ENCODE measurements at regions not wholly inside any gene's neighbourhood (a gene's known extent, or its start where the extent isn't known, plus 50 kb on each side); places are given as distances from the start of the nearest gene placed in this dataset.

GRCh38 chr13:88764103-88764502 is 1092.9 kb downstream of the SLITRK5 start:
- H3K27ac ChIP-seq: no peak overlapping the region
- no peaks in the 10 kb centered on the region for H3K36me3 ChIP-seq
- ATAC-seq: no peak
- intact Hi-C loops (cut with DNase I): no loop called here
- WGBS (ENCODE audit: insufficient coverage, low coverage, low lambda C conversion rate, missing lambda C conversion rate): 15% methylated on average over 3 of the region's 3 CpGs
- no peaks in the 10 kb centered on the region for H3K4me1 ChIP-seq
- no peak overlapping the region for H3K4me3 ChIP-seq
- no peaks in the 10 kb centered on the region for H3K27me3 ChIP-seq
- TF ChIP-seq CTCF (IDR thresholded peaks at IDR 0.05) (no peak), POLR2A (IDR thresholded peaks at IDR 0.05) (no peak)
- peaks cover 0 to 3% (median 0%) of the 10 kb centered on the region in 4 donors for H3K9me3 ChIP-seq
- no peak for DNase-seq

- no peak for DNase-seq
- intact Hi-C loops (cut with DNase I): no loop called here
- Histone ChIP-seq H3K9me3 (no peaks in the 10 kb centered on the region), H3K36me3 (no peaks in the 10 kb centered on the region), H3K27ac (no peak overlapping the region), H3K4me3 (no peak overlapping the region), H3K27me3 (no peaks in the 10 kb centered on the region), H3K4me1 (no peaks in the 10 kb centered on the region)
- 36% methylated on average over 1 of the region's 1 CpG for WGBS (ENCODE audit: insufficient coverage, low coverage, low lambda C conversion rate, missing lambda C conversion rate)
- no peak for ATAC-seq
- no peak for TF ChIP-seq POLR2A (IDR thresholded peaks at IDR 0.05)
These were observed 1129.3 kb downstream of the SLITRK5 start for GRCh38 chr13:88800505-88800904.

- WGBS (ENCODE audit: insufficient coverage, low coverage, low lambda C conversion rate, missing lambda C conversion rate): 71% methylated on average over 1 of the region's 1 CpG
- no peak overlapping the region for H3K27ac ChIP-seq
- ATAC-seq: no peak
These were observed 1130.2 kb downstream of the SLITRK5 start for GRCh38 chr13:88801361-88801760.

GRCh38 chr13:88802886-88803285 is 1131.7 kb downstream of the SLITRK5 start:
- ATAC-seq (no peak), DNase-seq (no peak)
- TF ChIP-seq POLR2A (IDR thresholded peaks at IDR 0.05): no peak
- no peak for TF ChIP-seq CTCF (IDR thresholded peaks at IDR 0.05)
- Histone ChIP-seq H3K9me3 (no peaks in the 10 kb centered on the region), H3K36me3 (no peaks in the 10 kb centered on the region), H3K4me1 (no peaks in the 10 kb centered on the region), H3K4me3 (no peak overlapping the region), H3K27ac (no peak overlapping the region), H3K27me3 (no peaks in the 10 kb centered on the region)
- 36% methylated on average over 2 of the region's 2 CpGs for WGBS (ENCODE audit: insufficient coverage, low coverage, low lambda C conversion rate, missing lambda C conversion rate)
- intact Hi-C loops (cut with DNase I): no loop called here

More at GRCh38 chr13:88801361-88801760, 1130.2 kb downstream of the SLITRK5 start:
- Histone ChIP-seq H3K9me3 (no peaks in the 10 kb centered on the region), H3K27me3 (no peaks in the 10 kb centered on the region), H3K4me1 (no peaks in the 10 kb centered on the region), H3K36me3 (no peaks in the 10 kb centered on the region), H3K4me3 (no peak overlapping the region)
- DNase-seq: no peak
- intact Hi-C loops (cut with DNase I): no loop called here
- TF ChIP-seq POLR2A (IDR thresholded peaks at IDR 0.05): no peak
- TF ChIP-seq CTCF (IDR thresholded peaks at IDR 0.05): no peak

GRCh38 chr13:88806438-88806837 is 1135.3 kb downstream of the SLITRK5 start:
- Histone ChIP-seq H3K4me3 (no peak overlapping the region), H3K9me3 (no peaks in the 10 kb centered on the region), H3K27ac (no peak overlapping the region), H3K4me1 (no peaks in the 10 kb centered on the region), H3K27me3 (no peaks in the 10 kb centered on the region), H3K36me3 (no peaks in the 10 kb centered on the region)
- DNase-seq (no peak), ATAC-seq (no peak)
- TF ChIP-seq POLR2A (IDR thresholded peaks at IDR 0.05) (no peak), CTCF (IDR thresholded peaks at IDR 0.05) (no peak)
- intact Hi-C loops (cut with DNase I): no loop called here
- 47% methylated on average over 1 of the region's 1 CpG for WGBS (ENCODE audit: insufficient coverage, low coverage, low lambda C conversion rate, missing lambda C conversion rate)
